ENCODE measurements at regions not wholly inside any gene's neighbourhood (a gene's known extent, or its start where the extent isn't known, plus 50 kb on each side); places are given as distances from the start of the nearest gene placed in this dataset.

DNA sequence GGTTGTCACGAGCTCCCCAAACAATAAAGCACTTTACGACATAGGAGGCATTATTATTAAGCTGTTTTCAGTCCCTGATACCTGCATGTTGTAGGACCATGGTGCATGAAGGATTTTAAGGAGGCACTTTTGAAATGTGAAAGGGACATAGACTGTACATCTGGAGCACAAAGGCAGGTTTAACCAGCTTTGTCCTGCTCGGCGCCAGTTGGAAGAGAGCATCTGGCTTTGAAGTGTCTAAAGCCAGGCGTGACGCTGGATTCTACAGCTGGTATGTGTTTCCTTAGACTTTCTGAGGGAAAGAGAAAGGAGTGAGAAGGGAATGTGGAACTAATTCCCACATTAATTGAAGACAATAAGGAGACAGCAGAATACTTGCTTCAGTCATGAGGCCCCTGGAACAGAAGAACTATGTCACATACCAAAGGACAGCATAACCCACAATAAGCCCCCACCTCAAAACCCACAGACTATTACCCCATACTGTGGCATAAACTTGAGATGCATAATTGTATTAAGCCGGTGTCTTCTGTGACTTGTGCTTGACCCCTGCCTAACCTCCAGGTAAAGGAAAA, 381.0 kb upstream of the MEX3C start:
- TF ChIP-seq, protein P1, sequence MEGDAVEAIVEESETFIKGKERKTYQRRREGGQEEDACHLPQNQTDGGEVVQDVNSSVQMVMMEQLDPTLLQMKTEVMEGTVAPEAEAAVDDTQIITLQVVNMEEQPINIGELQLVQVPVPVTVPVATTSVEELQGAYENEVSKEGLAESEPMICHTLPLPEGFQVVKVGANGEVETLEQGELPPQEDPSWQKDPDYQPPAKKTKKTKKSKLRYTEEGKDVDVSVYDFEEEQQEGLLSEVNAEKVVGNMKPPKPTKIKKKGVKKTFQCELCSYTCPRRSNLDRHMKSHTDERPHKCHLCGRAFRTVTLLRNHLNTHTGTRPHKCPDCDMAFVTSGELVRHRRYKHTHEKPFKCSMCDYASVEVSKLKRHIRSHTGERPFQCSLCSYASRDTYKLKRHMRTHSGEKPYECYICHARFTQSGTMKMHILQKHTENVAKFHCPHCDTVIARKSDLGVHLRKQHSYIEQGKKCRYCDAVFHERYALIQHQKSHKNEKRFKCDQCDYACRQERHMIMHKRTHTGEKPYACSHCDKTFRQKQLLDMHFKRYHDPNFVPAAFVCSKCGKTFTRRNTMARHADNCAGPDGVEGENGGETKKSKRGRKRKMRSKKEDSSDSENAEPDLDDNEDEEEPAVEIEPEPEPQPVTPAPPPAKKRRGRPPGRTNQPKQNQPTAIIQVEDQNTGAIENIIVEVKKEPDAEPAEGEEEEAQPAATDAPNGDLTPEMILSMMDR (IDR thresholded peaks at IDR 0.05) = no peak
- no peak for TF ChIP-seq ZFX (IDR thresholded peaks at IDR 0.05; ENCODE audit: borderline replicate concordance)
- H3K27ac ChIP-seq = no peak overlapping the region

DNA sequence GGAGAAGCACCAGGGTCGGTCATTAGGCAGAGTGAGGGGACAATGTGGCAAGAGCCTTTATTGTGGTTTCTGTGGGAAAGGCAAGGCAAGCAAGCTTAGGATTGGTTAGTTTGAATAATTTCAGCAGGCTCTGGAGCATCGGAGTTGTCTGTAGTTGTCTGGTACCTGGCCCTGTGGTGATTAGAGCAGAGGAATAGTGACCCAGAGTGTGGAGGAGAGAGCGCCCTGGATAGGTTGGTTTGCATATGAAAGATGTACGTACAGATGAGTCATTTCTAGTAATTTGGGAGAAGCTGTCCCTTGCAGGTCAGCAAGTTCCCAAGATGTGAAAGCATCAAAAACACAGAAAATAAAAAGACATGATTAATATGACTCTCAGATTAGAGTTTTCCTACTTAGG, 383.1 kb upstream of the MEX3C start:
- no peak for TF ChIP-seq ZFX (IDR thresholded peaks at IDR 0.05; ENCODE audit: borderline replicate concordance)
- H3K27ac ChIP-seq = no peak overlapping the region

DNA sequence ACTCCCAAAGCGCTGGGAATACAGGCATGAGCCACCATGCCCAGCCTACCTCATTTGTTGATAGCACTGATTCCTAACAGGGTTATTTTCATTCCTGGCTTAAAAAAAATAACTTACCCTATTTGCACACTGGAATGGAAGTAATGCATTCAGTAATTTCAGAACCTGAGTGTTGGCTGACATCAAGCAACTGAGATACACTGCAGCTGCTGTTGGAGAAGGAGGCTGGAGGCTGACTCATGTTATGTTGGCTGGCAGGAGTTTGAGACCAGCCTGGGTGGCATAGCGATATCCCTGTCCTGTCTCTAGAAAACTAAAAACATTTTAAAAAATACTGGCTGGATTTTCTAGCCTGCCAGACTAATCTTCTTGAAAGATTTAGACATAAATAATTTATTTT, 385.1 kb upstream of the MEX3C start:
- TF ChIP-seq, protein P1 (IDR thresholded peaks at IDR 0.05) = no peak
- TF ChIP-seq ZFX (IDR thresholded peaks at IDR 0.05; ENCODE audit: borderline replicate concordance) = no peak
- no peak overlapping the region for H3K27ac ChIP-seq

DNA sequence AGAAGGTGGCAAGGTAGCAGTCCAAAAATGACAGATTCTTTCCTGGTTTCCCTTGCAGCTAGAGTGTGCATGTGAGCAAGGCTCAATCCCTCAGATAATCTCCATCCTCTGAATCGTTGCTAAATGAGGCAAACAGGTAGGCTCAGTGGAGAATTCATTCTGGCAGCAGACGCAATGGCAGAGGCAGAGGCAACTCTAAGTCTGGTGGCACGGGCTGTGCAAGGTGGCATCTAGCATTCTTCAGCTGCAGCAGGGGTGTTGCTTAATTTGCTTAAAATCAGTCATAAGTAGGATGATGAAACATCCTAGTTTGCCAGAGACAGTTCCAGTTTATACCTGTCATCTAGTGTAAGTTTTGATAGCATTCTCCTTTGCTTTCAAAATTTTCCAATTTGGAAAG, 391.1 kb upstream of the MEX3C start:
- TF ChIP-seq, protein P1 (IDR thresholded peaks at IDR 0.05) = no peak
- TF ChIP-seq ZFX (IDR thresholded peaks at IDR 0.05; ENCODE audit: borderline replicate concordance) = no peak
- H3K27ac ChIP-seq = no peak overlapping the region

DNA sequence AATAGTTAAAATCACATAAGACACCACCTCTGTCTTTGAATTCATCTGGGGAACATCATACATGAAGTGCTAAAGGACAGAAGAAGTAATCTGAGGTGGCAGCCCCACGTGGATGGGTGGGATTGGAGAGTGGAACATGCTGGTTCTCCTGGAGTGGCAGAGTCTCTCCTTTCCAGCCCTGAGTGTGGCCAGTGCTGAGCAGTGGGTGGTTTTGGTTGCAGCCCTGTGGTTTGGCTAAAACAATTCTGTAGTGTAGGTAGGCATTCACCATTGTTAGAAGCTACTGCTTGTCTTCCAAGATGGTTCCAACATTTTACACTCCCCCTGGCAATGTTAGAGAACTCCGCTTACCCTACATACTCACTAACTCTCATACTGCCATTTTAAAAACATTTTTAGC, 396.4 kb upstream of the MEX3C start:
- TF ChIP-seq, protein P1 (IDR thresholded peaks at IDR 0.05) = no peak
- TF ChIP-seq ZFX (IDR thresholded peaks at IDR 0.05; ENCODE audit: borderline replicate concordance) = no peak
- no peak overlapping the region for H3K27ac ChIP-seq

DNA sequence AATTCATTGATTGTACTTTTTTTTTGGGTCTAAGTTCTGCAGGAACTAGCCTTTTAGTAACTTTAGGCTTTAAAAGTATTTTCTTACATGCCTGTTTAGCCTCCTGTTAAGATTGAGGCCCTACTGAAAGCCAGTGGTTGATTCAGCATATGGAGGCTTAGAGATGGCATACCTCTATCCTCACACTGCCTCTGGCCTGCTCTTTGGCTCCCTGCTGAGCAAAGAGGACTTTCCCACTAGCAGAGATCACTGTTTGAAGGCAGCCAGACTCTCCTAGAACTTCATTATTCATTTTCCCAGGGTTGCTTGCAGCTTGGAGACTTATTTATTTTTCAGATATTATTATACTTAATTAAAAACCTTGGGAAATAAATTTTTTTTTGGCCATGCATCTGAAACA, 405.6 kb upstream of the MEX3C start:
- H3K27ac ChIP-seq = no peak overlapping the region
- TF ChIP-seq, protein P1 (IDR thresholded peaks at IDR 0.05) = no peak
- no peak for TF ChIP-seq ZFX (IDR thresholded peaks at IDR 0.05; ENCODE audit: borderline replicate concordance)

DNA sequence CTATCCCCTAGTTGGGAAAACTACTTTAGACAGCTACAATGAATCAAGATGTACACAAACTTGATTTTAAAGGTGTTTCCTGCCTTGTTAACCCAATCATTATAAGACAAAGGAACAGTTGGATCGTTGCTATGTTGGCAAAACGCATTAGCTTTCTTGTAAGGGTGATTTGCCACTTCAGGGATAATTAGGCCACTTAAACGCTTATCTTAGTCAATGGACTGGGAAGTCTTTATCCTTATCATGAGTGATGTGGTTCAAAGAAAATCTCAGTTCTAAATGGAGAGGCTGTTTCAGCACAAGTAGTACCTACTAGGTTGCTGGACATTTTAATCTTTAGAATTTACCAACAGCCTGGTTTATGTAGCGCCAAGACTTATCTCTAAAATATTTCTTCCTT, 406.1 kb upstream of the MEX3C start:
- H3K27ac ChIP-seq = no peak overlapping the region

More for the DNA sequence above, 406.1 kb upstream of the MEX3C start:
- TF ChIP-seq, protein P1 (IDR thresholded peaks at IDR 0.05) = no peak
- TF ChIP-seq ZFX (IDR thresholded peaks at IDR 0.05; ENCODE audit: borderline replicate concordance) = no peak

Measured in 22Rv1 (cell line).